ENCODE measurements at regions not wholly inside any gene's neighbourhood (a gene's known extent, or its start where the extent isn't known, plus 50 kb on each side); places are given as distances from the start of the nearest gene placed in this dataset.

DNA sequence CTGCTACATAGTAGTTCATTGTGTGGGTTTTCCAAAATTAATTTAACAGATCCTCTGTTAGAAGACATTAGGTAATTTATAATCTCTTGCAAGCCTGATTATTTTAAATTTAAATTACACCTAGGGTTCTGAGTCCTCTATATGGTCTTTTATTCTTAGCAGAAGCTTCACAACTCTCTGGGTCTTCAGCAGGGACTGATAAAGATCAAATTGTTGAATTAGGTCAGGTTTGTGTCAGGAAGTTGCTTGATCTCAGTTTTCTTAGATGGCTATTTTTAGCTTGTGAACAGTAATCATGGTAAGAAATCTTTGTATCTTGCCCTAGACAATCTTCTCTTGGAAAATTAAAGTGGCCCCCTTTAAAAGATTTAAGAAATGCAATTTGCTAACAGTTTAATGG, 183.1 kb upstream of the HDAC9 start:
- DNase-seq (ENCODE audit: low read depth, low spot score), result no peak

DNA sequence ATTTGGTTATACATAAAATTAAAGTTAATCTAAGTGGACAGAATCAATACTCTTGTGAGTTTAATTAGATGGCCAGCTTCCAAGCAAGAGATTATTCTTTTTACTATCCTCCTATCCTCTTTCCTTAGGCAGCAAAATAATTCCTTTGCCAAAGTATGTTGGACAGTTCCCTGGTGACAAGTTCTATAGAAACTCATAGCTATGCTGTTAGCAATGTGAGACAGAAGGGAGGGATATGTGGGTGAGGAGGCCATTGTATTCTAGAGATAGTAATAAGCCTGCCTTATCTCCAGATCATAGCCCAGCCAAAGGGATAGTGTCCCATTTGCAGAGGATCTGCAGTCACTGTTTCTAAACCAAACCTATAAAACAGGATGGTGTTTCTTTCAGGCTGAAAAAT, 181.6 kb upstream of the HDAC9 start:
- no peak for DNase-seq (ENCODE audit: low read depth, low spot score)

DNA sequence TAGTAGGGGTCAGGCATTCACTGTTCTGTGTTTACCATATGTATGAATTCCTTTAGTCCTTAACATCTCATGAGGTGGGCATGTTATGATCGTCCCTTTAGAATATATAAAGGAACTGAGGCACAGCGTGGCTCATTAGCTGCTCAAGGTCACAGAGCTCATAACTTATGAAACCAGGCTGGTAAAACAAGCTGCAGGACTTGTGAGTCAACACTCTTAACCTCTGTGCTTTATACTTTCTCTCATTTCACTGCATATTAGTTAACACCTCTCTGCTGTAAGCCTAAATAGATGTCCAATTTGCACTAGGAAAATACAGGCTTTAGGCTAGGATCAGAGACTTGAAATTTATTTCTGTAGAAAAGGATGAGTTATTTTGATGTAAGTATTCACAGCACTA, 180.3 kb upstream of the HDAC9 start:
- DNase-seq (ENCODE audit: low read depth, low spot score), result no peak

DNA sequence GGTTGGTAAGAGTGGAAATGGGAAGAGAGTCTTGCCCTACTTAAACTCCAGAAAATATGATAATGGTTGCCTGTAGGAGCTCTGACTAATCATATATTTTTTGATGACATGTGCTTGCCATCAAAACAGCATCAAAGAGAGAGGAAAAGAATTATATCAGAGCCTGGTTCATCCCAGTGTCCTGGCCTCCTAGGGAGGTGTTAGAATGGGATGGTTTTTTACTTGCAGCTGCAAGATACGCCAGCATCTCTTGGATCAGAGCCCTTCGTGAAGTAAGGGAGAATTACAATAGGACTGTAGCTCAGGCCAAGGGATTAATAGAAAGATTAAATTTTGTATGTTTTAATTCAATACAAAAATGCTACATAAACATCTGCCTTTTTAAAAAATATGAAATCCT, 177.6 kb upstream of the HDAC9 start:
- DNase-seq (ENCODE audit: low read depth, low spot score), result no peak

DNA sequence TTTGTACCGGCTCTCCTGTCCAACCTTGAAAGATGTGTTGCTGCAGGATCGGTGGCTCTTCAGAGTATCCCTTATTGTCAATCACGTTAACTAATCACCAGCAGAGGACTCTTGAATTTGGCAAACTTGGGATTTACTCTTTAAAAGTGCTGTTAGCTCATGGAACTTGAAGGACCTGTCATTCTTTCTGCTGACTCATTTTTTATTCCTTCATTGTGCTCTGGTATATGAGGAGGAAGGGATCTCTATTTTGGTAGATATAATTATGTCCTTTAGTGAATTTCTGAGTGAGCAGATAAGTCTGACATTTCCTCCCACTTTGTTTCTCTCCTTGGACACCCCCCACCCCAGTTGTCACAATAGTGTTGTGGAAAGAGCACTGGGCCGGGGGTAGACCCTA, 175.1 kb upstream of the HDAC9 start:
- no peak for DNase-seq (ENCODE audit: low read depth, low spot score)

DNA sequence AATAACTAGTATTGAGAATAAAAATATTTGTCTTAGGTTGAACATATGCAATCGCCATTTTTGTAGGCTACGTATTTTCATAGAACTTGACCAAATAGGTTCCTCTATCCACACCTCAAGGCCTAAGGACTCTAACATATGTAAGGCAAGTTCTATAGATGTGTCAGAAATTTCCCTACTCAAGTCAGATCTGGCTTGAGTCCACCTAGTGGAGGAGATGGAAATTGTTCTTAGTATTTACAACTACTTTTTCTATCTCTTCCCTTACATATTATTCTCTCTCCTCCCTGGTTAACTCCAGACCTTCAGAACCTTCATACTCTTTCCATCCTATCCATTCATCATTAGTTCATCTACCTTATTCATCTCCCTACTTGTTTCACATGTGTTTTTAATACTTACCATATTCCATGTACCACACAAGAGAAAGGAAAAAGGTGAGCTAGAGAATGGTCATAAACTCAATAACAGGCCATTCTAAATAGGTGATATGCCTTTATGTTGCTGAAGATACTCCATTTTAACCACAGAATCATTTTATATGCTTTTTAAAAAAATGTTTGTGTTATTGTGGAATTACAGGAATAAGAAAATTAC, 174.5 kb upstream of the HDAC9 start:
- peak; percentile 18 for DNase-seq (ENCODE audit: low read depth, low spot score)

DNA sequence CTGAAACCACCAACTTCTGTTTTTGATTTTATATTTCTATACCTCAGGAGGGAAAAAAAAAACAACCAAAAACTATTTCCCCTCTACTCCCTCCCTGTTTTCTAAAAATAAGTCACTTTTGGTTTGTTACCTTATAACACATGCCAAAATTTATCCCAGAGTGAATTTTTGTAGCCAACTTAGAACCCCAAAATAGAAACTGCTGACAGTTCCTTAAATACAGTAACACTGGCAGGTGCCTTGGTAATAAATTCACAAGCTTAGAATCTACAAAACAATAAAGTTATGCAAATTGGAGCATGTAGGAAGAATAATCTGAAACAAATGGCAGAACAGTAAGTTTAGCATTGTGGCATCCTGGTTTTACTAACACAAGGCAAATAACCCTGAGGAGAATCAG, 165.0 kb upstream of the HDAC9 start:
- no peak for DNase-seq (ENCODE audit: low read depth, low spot score)

DNA sequence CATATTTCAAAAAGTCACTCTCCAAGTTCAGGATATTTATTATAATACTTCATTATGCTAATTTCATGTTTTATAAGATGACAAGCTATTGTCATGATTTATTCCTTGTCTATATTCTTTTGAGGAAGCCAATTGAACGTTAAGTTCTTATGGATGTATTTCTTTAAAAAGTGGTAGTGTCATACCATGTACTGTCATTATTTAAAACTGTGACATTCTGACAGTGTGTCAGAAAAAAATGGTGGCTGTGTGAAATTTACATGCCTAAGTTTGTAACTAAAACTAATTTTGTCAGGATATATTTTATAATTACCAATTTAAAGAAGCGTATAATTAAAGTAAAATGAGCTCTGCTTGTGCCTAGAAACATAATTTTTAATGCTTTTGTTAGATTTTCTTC, 158.9 kb upstream of the HDAC9 start:
- DNase-seq (ENCODE audit: low read depth, low spot score), result no peak

DNA sequence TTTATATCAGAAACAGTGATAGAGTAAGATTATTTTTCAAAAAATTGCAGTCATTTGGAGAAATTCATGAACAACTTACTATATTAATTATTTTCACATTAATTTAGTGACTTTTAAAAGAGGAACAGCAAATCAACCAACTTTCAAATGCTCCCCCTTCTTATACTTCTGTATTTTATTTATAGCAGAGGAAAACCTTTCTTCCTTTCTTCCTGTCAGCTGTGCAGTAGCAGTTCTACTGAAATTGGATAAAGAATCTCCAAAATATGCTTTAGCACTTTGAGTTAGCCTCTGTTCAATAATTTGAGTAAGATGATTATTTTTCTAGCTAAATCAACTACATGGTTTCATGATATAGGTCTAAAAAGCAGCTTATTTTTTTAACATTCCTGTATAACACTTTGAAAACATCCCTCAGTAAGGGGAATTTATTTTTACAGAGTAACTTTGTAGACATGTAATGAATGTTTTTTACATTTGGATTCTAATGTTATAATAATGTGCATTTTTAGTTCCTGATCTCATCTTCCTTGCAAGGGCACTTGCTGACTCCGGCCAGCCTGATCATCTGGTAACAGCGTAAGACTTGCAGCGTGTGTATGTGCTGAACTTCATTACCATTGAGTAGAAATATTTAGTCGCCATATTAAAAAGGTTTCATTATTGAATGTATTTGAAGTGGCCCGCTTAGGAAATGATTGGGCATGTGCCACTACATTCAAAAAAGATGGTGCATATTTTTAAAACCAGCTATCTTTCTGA, 158.3 kb upstream of the HDAC9 start:
- no peak for DNase-seq (ENCODE audit: low read depth, low spot score)

DNA sequence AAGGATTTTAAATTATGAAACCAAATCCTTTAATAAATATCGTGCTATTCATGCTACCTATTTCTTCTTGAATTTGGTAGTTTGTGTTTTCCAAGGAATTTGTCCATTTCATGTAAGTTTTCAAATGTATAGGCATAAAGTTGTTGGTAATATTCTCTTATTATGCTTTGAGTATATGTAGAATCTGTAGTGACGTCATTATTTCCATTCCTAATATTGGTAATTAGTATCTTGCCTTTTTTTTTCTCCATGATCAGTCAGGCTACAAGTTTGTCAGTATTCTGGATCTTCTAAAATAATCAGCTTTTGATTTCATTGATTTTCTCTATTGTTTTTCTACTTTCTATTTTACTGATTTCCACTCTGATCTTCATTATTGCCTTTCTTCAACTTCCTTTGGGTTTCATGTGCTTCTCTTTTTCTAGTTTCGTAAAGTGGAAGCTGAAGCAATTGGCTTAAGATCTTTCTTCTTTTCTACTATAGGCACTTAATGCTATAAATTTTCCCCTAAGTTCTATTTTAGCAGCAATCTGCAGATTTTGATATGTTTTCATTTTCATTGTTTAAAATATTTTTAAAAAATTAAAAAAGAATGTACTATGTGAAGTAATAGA, 156.5 kb upstream of the HDAC9 start:
- DNase-seq (ENCODE audit: low read depth, low spot score), result no peak

DNA sequence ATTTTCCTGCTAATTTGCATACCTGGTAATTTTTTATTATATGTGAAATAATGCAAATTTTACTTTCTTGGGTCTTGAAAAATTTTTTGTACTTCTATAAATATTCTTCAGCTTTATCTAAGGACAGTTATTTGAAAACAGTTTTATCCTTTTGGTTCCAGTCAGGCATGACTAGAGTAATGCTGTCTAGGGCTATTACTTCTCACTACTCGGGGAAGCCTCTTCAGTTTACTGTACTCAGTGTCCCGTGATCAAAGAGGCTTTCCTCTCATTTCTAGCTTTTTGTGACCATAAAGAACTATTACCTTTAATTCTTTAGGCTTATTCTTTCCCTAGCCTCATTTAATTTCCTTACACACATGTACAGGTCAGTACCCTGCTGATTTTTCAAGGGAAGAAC, 153.8 kb upstream of the HDAC9 start:
- no peak for DNase-seq (ENCODE audit: low read depth, low spot score)

DNA sequence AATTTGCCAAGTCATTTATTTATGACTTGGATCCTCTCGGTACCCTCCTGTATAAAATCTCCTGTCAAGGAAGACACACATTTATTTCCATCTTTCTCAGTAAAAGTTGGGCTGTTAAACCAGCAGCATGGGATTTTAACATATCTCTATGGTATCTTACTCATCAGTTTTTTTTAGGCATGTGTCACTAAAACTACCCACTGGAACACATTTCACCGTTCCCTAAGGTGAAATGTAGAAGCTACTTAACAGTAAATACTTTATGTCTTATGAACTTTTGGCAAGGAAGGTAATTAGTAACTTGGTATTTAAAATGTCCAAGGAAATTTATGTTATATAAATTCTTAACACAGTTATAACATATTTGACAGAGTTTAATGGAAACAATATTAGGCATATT, 152.5 kb upstream of the HDAC9 start:
- DNase-seq (ENCODE audit: low read depth, low spot score), result no peak

DNA sequence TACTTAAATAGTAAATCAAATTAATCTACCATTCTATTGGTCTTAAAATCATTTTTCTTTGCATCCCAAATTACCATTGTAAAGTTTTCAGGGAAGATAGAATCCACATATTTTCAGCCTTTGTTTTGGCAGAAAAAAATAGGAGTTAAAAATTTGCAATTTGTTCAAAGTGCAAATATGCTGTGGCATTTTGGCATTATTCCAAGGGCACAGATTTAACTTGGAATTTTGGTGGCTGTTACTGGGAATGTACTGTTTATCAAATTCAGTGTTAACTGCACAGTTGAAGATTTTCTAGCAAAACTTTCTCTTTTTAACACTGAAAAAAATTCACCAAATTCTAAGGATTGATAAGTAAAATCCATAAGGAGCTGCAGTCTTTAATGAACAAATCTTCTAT, 151.0 kb upstream of the HDAC9 start:
- no peak for DNase-seq (ENCODE audit: low read depth, low spot score)

DNA sequence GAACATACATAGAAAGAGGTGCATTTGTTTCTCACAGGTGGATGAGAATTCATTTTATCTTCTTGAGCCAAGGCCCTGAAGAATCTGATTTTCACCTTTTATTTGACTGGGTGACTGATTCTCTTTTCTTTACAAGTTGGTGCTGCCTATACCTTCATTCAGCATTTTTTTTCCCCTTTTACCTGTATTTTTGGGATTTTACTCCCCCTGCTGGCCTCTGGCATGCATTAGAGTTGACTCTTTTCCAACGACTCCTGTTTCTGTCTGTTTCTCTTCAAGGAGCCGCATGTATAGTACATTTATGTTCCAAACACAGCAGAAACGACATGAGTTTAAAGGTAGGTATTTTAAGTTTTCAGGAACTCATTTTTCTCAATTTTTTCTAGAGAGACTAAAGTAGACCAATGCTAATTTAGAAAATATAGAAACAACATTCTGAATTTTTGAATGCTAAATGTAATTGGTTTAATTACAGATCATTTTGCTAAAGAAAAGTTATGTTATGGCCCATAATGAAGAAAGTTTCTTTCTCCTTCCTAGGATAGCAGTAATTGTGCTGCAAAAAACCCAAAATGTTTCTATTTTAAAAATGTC, 149.8 kb upstream of the HDAC9 start:
- peak; percentile 28 for DNase-seq (ENCODE audit: low read depth, low spot score)

DNA sequence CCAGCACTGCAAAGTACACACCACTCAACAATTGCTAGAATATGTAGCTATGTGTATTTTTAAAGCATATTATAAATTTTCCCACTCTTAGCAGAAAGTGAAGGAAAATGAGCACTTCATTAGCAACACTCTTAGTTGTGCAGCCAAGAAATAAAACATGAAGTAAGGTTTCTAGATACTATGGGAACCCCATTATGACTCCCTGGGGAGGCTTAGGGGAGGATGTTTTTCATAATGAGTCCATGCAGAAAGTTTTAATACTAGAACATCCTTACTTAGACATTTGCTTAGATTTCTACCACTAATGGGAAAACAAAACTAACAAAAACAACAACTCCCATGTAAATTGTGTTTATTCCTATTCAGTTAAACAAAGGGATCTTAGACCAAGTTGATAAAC, 148.4 kb upstream of the HDAC9 start:
- DNase-seq (ENCODE audit: low read depth, low spot score), result no peak

DNA sequence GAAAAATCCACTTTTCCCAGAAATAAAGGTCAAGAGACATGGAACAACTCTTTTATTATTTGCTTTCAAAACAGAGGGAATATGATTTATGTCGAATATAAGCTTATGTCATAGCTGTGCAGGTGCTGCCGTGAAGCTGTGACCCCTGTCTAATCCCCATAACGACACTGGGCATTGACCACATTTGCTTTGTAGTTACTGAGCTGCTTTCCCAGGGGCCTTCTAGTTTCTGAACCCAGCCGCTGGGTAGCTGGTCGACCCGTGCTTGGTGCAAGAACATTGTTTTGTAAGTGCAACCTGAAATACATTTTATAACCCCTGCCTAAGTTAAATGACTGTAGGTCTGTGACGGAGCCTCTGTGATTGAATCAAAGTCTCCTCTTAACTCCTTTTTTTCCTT, 144.9 kb upstream of the HDAC9 start:
- DNase-seq (ENCODE audit: low read depth, low spot score), result no peak

DNA sequence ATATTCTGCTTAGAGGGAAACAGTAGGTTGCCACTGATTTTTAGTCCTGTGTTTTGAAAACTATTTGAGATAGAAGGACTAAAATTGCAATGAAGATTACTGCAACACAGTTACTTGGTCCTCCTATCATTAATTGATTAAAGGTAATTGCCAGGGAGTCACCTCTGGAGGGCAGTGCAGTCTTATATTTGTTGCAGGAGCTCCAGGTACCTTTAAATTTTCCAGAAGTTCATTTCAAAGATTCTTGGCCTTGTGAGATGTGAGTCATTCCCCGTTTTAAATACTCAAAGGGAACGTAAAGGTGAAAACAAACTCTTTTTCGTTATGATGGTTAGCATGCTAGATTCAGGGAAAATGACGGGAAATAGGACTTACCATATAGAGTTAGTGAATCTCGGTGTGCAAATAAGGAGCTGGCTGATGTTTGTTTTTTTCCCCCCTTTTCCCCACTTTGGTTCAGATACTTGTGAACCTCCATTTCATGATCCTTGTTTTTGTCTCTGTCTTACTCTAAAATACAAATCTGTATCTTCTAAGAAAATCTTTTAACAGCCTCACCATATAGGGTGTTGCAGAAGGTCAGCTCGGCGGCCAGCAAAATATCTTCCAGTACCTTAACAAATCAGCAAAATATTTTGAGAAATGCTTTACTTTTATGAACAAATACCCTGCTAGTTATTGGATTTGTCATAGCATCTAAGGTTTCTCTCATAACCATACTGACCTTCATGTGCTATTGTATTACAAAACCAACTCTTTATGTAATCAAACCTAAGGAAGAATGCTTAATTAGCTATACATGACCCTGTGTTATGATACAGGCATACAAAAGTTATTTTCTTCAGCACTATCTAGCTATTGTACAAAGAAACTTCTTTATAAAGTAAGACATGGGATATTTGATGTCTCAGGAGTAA, 143.0 kb upstream of the HDAC9 start:
- DNase-seq (ENCODE audit: low read depth, low spot score), result peak; percentile 31

DNA sequence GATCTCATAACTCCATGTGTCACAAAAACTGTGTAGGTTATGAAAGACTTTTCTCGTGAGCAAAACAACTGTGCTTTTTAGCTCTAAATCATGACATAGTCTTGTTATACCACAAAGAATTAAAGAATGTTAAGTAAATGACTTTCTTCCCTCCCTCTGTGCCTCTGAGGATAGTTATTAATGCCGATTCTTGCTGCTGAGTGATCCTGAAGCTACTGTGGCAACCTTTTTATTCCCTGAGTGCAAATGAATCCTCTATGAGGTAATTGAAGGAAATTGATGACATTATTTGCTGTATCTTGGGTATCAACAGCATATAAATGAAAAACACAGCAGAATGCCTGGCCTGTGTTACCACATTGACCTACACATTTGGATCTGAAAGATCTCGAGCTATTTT, 142.2 kb upstream of the HDAC9 start:
- DNase-seq (ENCODE audit: low read depth, low spot score), result no peak

DNA sequence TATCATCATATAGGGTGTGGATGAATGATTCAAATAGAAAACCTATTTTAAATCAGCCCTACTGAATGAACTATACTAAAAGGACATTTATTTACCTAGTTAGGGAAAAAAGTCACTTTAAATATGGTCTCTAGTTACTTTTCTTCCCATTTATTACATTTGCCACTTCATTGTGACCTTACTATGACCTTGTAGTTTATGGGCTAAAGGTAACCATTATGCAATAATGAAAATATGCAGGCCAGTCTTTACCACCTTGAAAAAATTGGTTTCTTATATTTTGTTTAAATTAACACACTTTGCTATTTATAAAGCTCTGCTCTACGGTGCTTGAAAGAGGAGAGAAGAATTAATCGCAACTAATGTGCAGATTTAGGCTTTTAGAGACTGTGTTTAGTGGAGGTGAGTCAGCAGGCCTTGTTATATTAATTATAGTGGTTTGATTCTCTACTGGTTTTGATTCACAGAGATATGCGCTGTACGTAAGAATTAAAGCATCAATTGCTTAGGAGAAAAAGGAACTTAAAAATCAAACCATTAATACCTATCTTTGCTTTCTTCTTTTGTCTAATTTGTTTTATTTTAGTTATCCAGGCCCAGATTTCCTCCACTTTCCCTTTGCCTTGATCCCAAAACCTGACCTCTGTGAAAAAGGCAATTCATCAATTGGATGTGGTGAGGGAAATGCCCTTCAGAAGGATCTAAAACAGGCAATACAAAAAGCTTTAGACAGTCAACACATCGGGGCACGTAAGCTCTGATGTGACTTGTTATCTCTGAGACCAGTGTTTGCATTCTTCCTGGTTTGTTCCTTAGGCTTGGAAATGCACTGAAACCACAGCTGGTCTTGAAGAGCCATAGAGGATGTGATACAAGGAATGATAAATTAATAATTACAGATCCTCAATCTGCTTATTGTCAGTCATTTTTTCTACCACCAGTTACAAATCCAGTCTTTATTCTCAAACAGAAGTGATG, 141.2 kb upstream of the HDAC9 start:
- DNase-seq (ENCODE audit: low read depth, low spot score), result no peak

DNA sequence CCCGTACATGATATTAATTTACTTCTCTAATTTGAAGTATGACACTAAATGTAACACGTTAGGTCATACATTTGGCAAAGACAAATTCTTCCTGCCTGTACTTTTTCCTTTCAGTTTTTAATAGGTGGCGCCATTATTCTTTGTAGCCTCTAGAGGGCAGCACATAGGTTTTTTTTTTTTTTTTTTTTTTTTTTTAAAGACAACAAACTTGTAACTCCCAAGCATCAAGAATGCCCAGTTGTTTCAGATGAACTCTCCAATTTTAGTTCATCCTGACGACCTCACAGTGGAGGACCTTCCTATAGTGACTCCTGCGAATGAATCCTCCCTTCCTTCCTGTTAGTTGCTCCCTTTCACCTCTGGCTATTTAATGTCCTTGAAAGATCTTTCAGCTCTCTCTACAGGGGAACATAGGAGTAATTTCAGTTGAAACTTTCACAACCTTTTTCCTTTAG, 139.3 kb upstream of the HDAC9 start:
- peak; percentile 21 for DNase-seq (ENCODE audit: low read depth, low spot score)

DNA sequence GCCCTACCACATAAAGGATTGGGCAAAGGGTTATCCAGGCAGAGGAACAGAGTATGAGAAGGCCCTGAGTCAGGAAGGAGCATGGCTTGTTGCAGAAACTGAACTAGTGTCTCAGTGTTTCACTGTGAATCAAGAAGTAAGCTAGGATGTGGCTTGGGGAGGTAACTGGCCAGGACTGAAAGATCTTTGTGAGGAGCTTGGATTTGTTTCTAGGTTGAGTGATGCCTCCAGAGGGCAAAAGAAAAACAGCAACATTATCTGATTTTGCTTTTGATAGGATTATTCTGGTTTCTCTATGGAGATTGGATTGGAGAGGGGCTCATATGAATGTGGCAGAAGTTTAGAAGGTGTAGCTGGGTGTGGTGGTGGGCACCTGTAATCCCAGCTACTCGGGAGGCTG, 137.9 kb upstream of the HDAC9 start:
- DNase-seq (ENCODE audit: low read depth, low spot score), result no peak
